GM12878 (cell line): ENCODE measurements at regions not wholly inside any gene's neighbourhood (a gene's known extent, or its start where the extent isn't known, plus 50 kb on each side); places are given as distances from the start of the nearest gene placed in this dataset.
"Not testable (repeated sequence)": the region's sequence is repeated elsewhere in the genome, so short reads cannot be mapped to it uniquely, and the experiment has no call there.

Experiments
- ASH2L ChIP-seq: fragments of 300-600, 200-600 bp; sonication (generic); IDR thresholded peaks from 2 replicates; pipeline ENCODE4 v1.6.1; 2017; ENCODE audit warnings: low read depth, mild to moderate bottlenecking, borderline replicate concordance
- BRCA1 ChIP-seq: IDR thresholded peaks from 2 replicates; pipeline ENCODE4 v1.6.1; 2011; ENCODE audit warnings: low read depth, low read length, improper control_type of control experiment
- CBFB ChIP-seq: IDR thresholded peaks from 2 replicates; pipeline ENCODE4 v1.6.1; 2016; ENCODE audit warnings: antibody characterized with exemption, low read depth
- CHD4 ChIP-seq: fragments of 200-600 bp; sonication (generic); IDR thresholded peaks from 2 replicates; pipeline ENCODE4 v1.6.1; 2016; ENCODE audit warnings: mild to moderate bottlenecking
- CTCF ChIP-seq, 3 experiments: IDR thresholded peaks in 2 of 3; conservative IDR thresholded peaks in 1 of 3; 2 replicates each; pipeline ENCODE4 v1.5.1; 2011; ENCODE audit warnings: low read depth in 3 of 3, low read length in 3 of 3, mild to moderate bottlenecking in 3 of 3, control low read depth in 2 of 3, moderate library complexity in 2 of 3, inconsistent platforms in 1 of 3, mixed read lengths in 1 of 3; ENCODE audit not compliant: control insufficient read depth in 2 of 3, insufficient read depth in 1 of 3; ENCODE audit errors: extremely low read depth in 1 of 3
- ETV6 ChIP-seq, 2 experiments: fragments of 450-650 bp in 1 of 2; IDR thresholded peaks in 1 of 2; conservative IDR thresholded peaks in 1 of 2; 2 replicates each; pipeline ENCODE4 v1.6.1; 2014; ENCODE audit warnings: antibody characterized with exemption in 1 of 2, borderline replicate concordance in 1 of 2, low read depth in 1 of 2, mild to moderate bottlenecking in 1 of 2, moderate library complexity in 1 of 2
- HDGF ChIP-seq: fragments of 450-650 bp; IDR thresholded peaks from 2 replicates; pipeline ENCODE4 v1.6.1; 2016; ENCODE audit warnings: antibody characterized with exemption
- NFIC ChIP-seq: IDR thresholded peaks from 2 replicates; pipeline ENCODE4 v1.6.1; 2012; ENCODE audit warnings: low read depth, mild to moderate bottlenecking, inconsistent platforms, low read length, moderate library complexity
- POLR2A ChIP-seq: IDR thresholded peaks from 2 replicates; pipeline ENCODE4 v1.6.1; 2011; ENCODE audit warnings: low read depth, mild to moderate bottlenecking, low read length
- POLR2AphosphoS5 ChIP-seq: IDR thresholded peaks from 2 replicates; pipeline ENCODE4 v1.6.1; 2011; ENCODE audit warnings: mild to moderate bottlenecking, low read length, inconsistent platforms
- SKIL ChIP-seq: fragments of 450-650 bp; IDR thresholded peaks from 2 replicates; pipeline ENCODE4 v1.6.1; 2017; ENCODE audit warnings: mild to moderate bottlenecking, low read depth, inconsistent platforms; ENCODE audit not compliant: poor library complexity, severe bottlenecking
- STAT1 ChIP-seq: fragments of 450-650 bp; conservative IDR thresholded peaks from 2 replicates; pipeline ENCODE4 v1.6.1; 2014; ENCODE audit warnings: antibody characterized with exemption, mild to moderate bottlenecking
- ZBTB33 ChIP-seq: fragments of 450-650 bp; IDR thresholded peaks from 2 replicates; pipeline ENCODE4 v1.6.1; 2017; ENCODE audit warnings: mild to moderate bottlenecking

- TF ChIP-seq SKIL; CTCF (IDR thresholded peaks at IDR 0.05 in 2 of 3, conservative IDR thresholded peaks at IDR 0.05 in 1 of 3; ENCODE audit: control insufficient read depth in 2 of 3, extremely low read depth in 1 of 3, insufficient read depth in 1 of 3, low read depth in 3 of 3, low read length in 3 of 3); HDGF; POLR2AphosphoS5; CBFB; CHD4; POLR2A; BRCA1; ZBTB33; STAT1; ASH2L; NFIC; ETV6 (conservative IDR thresholded peaks at IDR 0.05 in 1 of 2, IDR thresholded peaks at IDR 0.05 in 1 of 2; ENCODE audit: borderline replicate concordance in 1 of 2, low read depth in 1 of 2): not testable (repeated sequence)
Observed at GRCh38 chr2:95770726-95771125, 178.9 kb downstream of the TRIM43 start.
